HG02610 (cell line): ENCODE measurements at regions not wholly inside any gene's neighbourhood (a gene's known extent, or its start where the extent isn't known, plus 50 kb on each side); places are given as distances from the start of the nearest gene placed in this dataset.

ENCODE experiments used
- ATAC-seq: cut with Tn5 transposase; IDR thresholded peaks from one replicate; pipeline ENCODE4 v1.9.1; 2021; ENCODE audit warnings: mild to moderate bottlenecking, moderate library complexity; ENCODE audit not compliant: unreplicated experiment

GRCh38 chr3:168476360-168476980, 380.7 kb upstream of the GOLIM4 start:
- no peak for ATAC-seq

GRCh38 chr3:168475704-168476103, 380.0 kb upstream of the GOLIM4 start:
- no peak for ATAC-seq

- ATAC-seq = no peak
These were observed 377.7 kb upstream of the GOLIM4 start for GRCh38 chr3:168473334-168473890.

- ATAC-seq = no peak
These were observed 377.1 kb upstream of the GOLIM4 start for GRCh38 chr3:168472783-168473182.

- no peak for ATAC-seq
These were observed 374.7 kb upstream of the GOLIM4 start for GRCh38 chr3:168470380-168470779.

GRCh38 chr3:168469436-168469835, 373.7 kb upstream of the GOLIM4 start:
- ATAC-seq = no peak

GRCh38 chr3:168467115-168467714, 371.5 kb upstream of the GOLIM4 start:
- peak; percentile 67 for ATAC-seq

- no peak for ATAC-seq
These were observed 366.1 kb upstream of the GOLIM4 start for GRCh38 chr3:168461793-168462192.

- no peak for ATAC-seq
These were observed 363.6 kb upstream of the GOLIM4 start for GRCh38 chr3:168459226-168459784.

- ATAC-seq = no peak
These were observed 362.3 kb upstream of the GOLIM4 start for GRCh38 chr3:168457954-168458539.

GRCh38 chr3:168455814-168456213, 360.1 kb upstream of the GOLIM4 start:
- no peak for ATAC-seq

- ATAC-seq = no peak
These were observed 357.9 kb upstream of the GOLIM4 start for GRCh38 chr3:168453623-168454022.

- ATAC-seq = no peak
These were observed 348.2 kb upstream of the GOLIM4 start for GRCh38 chr3:168443965-168444364.

GRCh38 chr3:168442502-168442901, 346.8 kb upstream of the GOLIM4 start:
- ATAC-seq = no peak

GRCh38 chr3:168436245-168436724, 340.6 kb upstream of the GOLIM4 start:
- ATAC-seq = no peak

GRCh38 chr3:168431491-168431890, 335.8 kb upstream of the GOLIM4 start:
- ATAC-seq = no peak

GRCh38 chr3:168427835-168428475, 332.2 kb upstream of the GOLIM4 start:
- no peak for ATAC-seq

- ATAC-seq = no peak
These were observed 331.4 kb upstream of the GOLIM4 start for GRCh38 chr3:168427156-168427555.

- ATAC-seq = no peak
These were observed 330.3 kb upstream of the GOLIM4 start for GRCh38 chr3:168425936-168426595.

- no peak for ATAC-seq
These were observed 328.5 kb upstream of the GOLIM4 start for GRCh38 chr3:168424059-168424734.
